MM.1S (cell line): ENCODE measurements at regions not wholly inside any gene's neighbourhood (a gene's known extent, or its start where the extent isn't known, plus 50 kb on each side); places are given as distances from the start of the nearest gene placed in this dataset.

Experiments used
- DNase-seq: peaks from one replicate; pipeline ENCODE4 v3.0.0-alpha.2; 2015
- H2AFZ ChIP-seq: fragments of 300-600 bp; sonication (generic); 2 replicates; pipeline ENCODE4 v1.6.0; 2016; ENCODE audit warnings: antibody characterized with exemption, low read length
- H3F3A ChIP-seq: fragments of 300-600 bp; sonication (generic); 2 replicates; pipeline ENCODE4 v1.6.1; 2016; ENCODE audit warnings: mild to moderate bottlenecking, antibody characterized with exemption, low read length, moderate library complexity, mixed read lengths; ENCODE audit not compliant: insufficient read depth
- H3K27ac ChIP-seq: fragments of 300-600 bp; sonication (generic); 2 replicates; pipeline ENCODE4 v1.5.1; 2016; ENCODE audit warnings: mild to moderate bottlenecking, low read length
- H3K27me3 ChIP-seq: fragments of 300-600 bp; sonication (generic); replicated peaks from 2 replicates; pipeline ENCODE4 v1.6.0; 2016; ENCODE audit warnings: low read length; ENCODE audit not compliant: insufficient read depth
- H3K36me3 ChIP-seq: fragments of 300-600 bp; sonication (generic); replicated peaks from 2 replicates; pipeline ENCODE4 v1.6.1; 2016; ENCODE audit warnings: mild to moderate bottlenecking, low read length, mixed read lengths; ENCODE audit not compliant: insufficient read depth
- H3K4me1 ChIP-seq: fragments of 300-600 bp; sonication (generic); 2 replicates; pipeline ENCODE4 v1.6.1; 2016; ENCODE audit warnings: low read length, mixed read lengths
- H3K4me2 ChIP-seq: fragments of 300-600 bp; sonication (generic); 2 replicates; pipeline ENCODE4 v1.6.0; 2016; ENCODE audit warnings: low read depth, low read length
- H3K4me3 ChIP-seq: fragments of 300-600 bp; sonication (generic); 2 replicates; pipeline ENCODE4 v1.5.1; 2016; ENCODE audit warnings: low read length, mixed read lengths
- H3K79me2 ChIP-seq: fragments of 300-600 bp; sonication (generic); 2 replicates; pipeline ENCODE4 v1.6.1; 2016; ENCODE audit warnings: mixed run types, low read length, mixed read lengths
- H3K9ac ChIP-seq: fragments of 300-600 bp; sonication (generic); 2 replicates; pipeline ENCODE4 v1.6.1; 2016; ENCODE audit warnings: low read length, mixed read lengths
- H3K9me2 ChIP-seq: fragments of 300-600 bp; sonication (generic); replicated peaks from 2 replicates; pipeline ENCODE4 v1.6.1; 2016; ENCODE audit warnings: mild to moderate bottlenecking, low read length, mixed read lengths; ENCODE audit not compliant: insufficient read depth
- H3K9me3 ChIP-seq: fragments of 300-600 bp; sonication (generic); replicated peaks from 2 replicates; pipeline ENCODE4 v1.6.1; 2016; ENCODE audit warnings: mild to moderate bottlenecking, low read length, mixed read lengths; ENCODE audit not compliant: insufficient read depth
- H4K20me1 ChIP-seq: fragments of 300-600 bp; sonication (generic); 2 replicates; pipeline ENCODE4 v1.6.1; 2016; ENCODE audit warnings: mild to moderate bottlenecking, low read length, moderate library complexity, mixed read lengths; ENCODE audit not compliant: insufficient read depth
- EZH2 ChIP-seq: fragments of 300-600 bp; sonication (generic); optimal IDR thresholded peaks from 2 replicates; pipeline ENCODE3; 2017; ENCODE audit warnings: low read depth, mild to moderate bottlenecking, antibody characterized with exemption, low read length, mixed read lengths
- EZH2phosphoT487 ChIP-seq: fragments of 300-600 bp; sonication (generic); IDR thresholded peaks from 2 replicates; pipeline ENCODE4 v1.6.1; 2018; ENCODE audit warnings: antibody characterized with exemption, low read length
- TF ChIP-seq, protein P1 (sequence below): fragments of 300-600 bp; sonication (generic); IDR thresholded peaks from 2 replicates; pipeline ENCODE4 v1.5.1; 2016; ENCODE audit warnings: antibody characterized with exemption, low read length, mixed read lengths

DNA sequence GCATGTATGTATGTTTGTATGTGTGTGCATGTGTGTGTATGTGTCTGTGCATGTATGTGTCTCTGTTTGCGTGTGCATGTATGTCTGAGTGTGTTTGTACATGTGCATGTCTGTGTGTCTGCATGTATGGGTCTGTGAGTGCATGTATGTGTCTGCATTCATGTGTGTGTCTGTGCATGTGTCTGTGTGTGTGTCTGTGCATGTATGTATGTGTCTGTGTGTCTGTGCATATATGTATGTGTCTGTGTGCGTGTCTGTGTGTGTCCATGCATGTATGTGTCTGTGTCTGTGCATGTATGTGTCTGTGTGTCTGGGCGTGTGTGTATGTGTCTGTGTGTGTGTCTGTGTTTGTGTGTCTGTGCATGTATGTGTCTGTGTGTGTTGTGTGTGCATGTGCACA lies 49.9 kb upstream of the DIP2C start:
- H3K4me2 ChIP-seq = no peak overlapping the region
- H3K4me1 ChIP-seq = no peaks in the 10 kb centered on the region
- no peaks in the 10 kb centered on the region for H3K9me3 ChIP-seq
- no peaks in the 10 kb centered on the region for H3K27me3 ChIP-seq
- TF ChIP-seq EZH2 (no peak), EZH2phosphoT487 (no peak)
- TF ChIP-seq, protein P1, sequence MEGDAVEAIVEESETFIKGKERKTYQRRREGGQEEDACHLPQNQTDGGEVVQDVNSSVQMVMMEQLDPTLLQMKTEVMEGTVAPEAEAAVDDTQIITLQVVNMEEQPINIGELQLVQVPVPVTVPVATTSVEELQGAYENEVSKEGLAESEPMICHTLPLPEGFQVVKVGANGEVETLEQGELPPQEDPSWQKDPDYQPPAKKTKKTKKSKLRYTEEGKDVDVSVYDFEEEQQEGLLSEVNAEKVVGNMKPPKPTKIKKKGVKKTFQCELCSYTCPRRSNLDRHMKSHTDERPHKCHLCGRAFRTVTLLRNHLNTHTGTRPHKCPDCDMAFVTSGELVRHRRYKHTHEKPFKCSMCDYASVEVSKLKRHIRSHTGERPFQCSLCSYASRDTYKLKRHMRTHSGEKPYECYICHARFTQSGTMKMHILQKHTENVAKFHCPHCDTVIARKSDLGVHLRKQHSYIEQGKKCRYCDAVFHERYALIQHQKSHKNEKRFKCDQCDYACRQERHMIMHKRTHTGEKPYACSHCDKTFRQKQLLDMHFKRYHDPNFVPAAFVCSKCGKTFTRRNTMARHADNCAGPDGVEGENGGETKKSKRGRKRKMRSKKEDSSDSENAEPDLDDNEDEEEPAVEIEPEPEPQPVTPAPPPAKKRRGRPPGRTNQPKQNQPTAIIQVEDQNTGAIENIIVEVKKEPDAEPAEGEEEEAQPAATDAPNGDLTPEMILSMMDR = no peak
- H3K9me2 ChIP-seq = no peaks in the 10 kb centered on the region
- no peak overlapping the region for H3K4me3 ChIP-seq
- H3K9ac ChIP-seq = no peak overlapping the region
- no peaks in the 10 kb centered on the region for H3K36me3 ChIP-seq
- no peak overlapping the region for H3K27ac ChIP-seq
- no peaks in the 10 kb centered on the region for H4K20me1 ChIP-seq
- no peak for DNase-seq
- H3F3A ChIP-seq = no peaks in the 10 kb centered on the region
- H2AFZ ChIP-seq = no peak overlapping the region
- no peaks in the 10 kb centered on the region for H3K79me2 ChIP-seq
